NCI-H1930 (cell line): ENCODE measurements at regions not wholly inside any gene's neighbourhood (a gene's known extent, or its start where the extent isn't known, plus 50 kb on each side); places are given as distances from the start of the nearest gene placed in this dataset.

Source experiments
- DNase-seq, 2 experiments: peaks; one replicate each; lab custom pipeline; 2025; lab: John Stamatoyannopoulos, UW

GRCh38 chr16:86632206-86632605 is 53.9 kb downstream of the FOXL1 start:
- DNase-seq: no peak

DNA sequence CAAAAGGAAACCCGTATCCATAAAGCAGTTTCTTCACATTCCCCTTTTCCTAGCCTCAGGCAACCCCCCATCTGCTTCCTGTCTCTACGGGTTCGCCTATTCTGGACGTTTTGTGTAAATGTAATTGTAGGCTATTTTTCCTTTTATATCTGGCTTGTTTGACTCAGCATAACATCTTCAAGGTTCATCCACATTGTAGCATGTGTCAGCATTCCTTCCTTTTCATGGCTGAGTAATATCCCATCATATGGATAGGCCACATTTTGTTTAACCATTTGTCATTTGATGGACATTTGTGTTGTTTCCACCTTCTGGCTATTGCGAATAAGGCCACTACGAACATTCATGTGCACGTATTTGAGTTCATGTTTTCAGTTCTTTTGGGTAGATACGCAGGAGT is 54.6 kb downstream of the FOXL1 start:
- DNase-seq: no peak

DNA sequence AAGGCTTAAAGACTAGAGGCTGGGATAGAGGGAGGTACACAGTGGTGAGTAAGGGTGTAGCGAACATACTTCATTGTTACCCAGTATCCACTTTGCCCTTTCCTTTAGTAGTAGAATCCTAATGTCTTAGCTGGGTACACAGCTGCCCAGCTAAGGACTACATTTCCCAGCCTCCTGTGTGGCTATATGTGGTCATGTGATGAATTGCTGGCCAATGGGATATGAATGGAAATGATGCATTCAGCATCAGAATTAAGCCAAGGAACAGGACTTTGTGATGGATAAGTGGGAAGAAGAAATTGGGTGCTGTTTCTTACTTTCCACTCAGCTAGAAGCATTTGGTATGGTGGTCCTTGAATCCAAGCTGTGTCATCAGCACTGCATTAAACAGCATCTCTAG is 55.9 kb downstream of the FOXL1 start:
- DNase-seq: no peak

DNA sequence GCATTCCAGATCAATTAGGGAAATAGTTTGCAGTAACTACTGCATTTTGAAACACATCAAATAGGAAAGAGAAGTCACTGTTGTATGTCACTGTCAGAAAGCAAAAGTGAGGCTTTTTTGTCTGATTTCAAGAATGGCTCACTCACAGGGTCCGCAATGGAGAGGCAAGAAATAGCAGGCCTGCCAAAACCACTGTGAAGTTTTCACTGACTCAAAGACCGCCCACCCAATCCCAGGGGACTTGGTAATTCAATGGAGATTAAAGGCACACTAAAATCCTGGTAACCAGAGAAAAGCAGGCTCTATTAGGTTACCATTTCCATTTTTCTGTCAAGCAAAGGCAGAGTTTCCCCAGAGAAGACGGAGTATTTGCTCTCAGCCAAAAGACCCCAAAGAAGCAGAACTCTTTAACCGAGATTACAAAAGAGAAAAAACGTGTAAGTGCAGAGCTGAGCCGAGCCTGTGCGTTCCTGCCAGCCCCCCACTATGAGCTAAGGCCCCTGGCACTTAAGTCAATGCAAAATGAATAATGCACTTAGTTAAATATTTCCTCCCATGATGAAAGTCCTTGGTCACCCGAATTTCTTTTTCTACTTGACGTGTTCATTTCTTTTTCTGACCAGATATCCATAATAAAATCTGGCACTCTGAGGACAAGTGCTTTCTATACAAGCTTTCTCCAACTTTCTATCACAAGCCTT is 57.0 kb downstream of the FOXL1 start:
- no peak for DNase-seq

- no peak for DNase-seq
Measured at GRCh38 chr16:86635926-86636325, 57.6 kb downstream of the FOXL1 start.

GRCh38 chr16:86637744-86638143 is 59.4 kb downstream of the FOXL1 start:
- no peak for DNase-seq

- DNase-seq: no peak
Measured at GRCh38 chr16:86638642-86639041, 60.3 kb downstream of the FOXL1 start.

DNA sequence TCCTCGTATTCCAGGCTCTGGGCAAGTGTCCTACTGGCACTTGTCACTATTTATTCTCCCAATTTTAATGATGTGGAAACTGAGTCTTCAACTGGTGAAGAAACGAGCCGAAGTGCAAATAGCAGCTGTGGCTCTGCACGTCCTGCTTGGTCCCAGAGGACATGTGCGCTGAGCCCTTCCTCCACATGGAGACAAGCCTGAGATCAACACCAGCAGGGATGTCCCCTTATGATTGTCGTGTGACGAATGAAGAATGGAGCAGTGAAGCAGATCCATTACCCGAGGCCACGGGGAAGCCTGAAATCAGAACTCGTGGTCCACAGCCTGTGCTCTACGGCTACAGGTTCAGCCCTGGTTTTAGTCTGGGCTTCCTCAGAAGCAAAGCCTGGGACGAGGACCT is 61.0 kb downstream of the FOXL1 start:
- DNase-seq: no peak

- no peak for DNase-seq
Measured at GRCh38 chr16:86640265-86640843, 62.0 kb downstream of the FOXL1 start.

DNA sequence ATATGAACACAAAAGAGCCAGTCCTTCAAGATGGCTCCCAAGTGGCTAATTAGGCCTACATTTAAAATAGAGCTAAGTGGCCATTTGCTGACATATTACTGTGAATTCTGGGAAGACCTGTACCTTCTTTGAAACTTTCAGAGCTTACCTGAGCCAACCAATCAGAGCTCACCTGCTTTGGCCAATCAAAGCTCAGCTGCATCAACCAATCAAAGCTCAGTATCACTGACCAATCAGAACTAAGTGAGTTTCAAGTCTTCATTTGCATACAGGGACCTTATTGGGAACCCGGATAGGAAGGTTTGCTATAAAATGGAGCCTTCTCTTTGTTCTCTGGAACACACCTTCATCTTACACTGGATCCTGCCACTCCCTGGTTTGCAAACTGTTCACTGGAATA is 63.7 kb downstream of the FOXL1 start:
- no peak for DNase-seq

GRCh38 chr16:86643671-86644070 is 65.3 kb downstream of the FOXL1 start:
- no peak for DNase-seq

DNA sequence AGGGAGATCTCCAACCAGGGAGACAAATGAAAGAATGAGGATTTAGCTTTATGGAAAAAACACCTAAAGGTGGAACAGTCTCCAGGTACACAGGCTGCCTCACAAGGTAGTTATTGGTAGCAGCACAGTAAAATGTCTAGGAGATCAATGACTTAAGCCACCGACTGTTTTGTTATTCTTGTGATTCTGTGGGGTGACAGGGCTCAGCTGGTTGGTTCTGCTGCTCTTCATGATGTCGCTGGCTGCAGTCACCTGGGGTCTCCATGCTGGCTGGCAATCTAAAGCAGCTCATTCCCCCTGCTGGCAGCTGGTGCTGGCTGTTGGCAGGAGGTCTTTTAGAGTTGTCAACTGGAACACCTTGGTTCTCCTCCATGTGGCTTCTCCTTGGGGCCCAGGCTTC is 69.2 kb downstream of the FOXL1 start:
- no peak for DNase-seq

DNA sequence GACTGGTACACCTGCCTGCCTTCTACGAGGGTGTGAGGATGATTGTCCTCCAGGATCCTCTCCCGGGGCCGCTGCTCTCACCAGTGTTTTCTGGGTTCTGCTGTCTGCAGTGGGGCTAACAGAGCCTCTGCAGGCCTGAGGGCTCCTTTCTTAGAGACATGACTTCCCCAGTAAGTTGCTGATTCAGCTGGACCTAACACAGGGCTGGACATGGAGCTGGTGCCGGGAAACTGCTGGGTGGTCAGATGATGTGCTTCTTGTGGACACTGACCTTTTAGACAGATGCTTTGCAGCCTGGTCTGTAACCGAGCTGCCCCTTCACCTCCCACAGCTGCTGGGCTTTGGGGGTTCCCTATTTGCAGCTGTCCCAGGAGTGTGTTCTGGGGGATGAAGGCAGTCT is 71.5 kb downstream of the FOXL1 start:
- DNase-seq: no peak

DNA sequence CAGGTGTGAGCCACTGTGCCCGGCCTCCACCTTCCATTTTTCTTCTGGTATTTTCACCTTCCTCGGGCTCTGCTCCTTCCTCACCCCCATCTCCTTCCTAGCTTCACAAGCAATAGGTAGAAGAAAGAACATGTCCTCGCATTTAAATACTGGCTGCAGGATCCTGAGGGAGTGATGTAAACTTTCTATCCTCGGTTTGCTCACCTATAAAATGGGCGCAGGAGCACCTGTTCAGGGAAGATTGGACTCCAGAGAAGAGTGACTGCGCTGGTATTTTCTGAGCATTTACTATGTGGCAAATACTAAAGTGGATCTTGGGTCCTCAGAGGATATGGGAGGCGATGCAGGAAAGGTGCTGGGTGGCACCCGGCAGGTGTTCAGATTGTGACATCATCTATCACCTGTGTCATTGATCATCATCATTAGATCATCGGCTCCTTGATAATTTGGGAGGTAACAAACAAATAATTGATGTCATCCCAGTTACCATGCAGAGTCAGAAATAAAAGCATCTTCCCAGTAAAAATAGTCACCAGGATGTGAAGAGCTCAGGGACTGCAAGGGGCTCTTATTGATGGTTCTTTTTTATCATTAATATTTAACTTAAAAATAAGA is 72.8 kb downstream of the FOXL1 start:
- DNase-seq: no peak

DNA sequence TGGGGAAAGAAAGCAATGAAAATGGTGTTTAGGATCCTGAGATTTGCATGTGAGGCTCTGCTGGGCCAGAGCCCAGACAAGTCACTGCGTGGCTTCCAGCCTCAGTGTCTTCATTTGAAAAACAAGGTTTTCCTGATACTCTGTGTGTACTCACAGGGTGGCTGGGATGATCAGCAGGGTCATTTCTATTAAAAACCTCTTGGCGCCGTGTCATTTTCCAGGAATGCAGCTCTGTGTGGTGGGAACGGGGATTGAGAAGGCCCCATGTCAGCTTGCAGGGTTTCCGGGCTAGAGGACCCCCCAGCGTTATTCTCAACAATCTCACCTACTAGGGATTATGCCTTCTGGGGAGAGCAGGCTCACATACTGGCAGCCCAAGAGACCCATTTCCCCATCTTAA is 73.5 kb downstream of the FOXL1 start:
- DNase-seq: no peak

DNA sequence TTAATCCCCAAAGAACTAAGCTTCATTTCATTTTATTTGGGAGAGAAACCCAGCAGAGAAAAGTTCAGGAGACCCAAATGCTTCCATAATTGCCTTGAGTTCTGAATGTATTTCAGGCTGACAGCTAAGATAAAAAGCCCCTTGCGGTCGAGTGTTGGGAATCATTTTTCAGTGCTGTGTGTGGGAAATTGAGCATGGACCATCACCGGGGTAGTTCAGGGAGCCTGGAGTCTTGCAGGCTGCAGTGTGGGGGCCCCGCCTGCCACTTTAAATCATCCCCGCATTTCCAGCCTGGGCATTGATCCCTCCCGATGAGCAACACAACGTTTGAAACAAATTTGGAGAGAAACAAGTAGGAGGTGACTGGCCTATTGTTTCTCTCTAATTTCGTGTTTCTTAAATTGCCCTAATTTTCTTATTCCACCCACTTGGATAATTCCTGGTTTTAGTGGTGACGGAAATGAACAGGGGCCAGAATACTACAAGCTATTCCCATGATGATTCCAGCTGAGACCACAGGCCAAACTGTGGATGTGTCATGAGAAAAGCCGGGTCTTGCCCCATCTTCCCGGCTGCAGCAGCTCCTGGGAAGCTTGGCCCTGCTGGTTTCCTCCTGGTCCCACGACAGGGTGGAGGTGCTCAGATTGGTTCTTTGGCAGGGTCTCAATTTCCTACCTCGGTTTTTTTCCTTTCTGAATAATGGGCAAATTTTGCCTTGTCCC is 75.1 kb downstream of the FOXL1 start:
- DNase-seq: no peak

DNA sequence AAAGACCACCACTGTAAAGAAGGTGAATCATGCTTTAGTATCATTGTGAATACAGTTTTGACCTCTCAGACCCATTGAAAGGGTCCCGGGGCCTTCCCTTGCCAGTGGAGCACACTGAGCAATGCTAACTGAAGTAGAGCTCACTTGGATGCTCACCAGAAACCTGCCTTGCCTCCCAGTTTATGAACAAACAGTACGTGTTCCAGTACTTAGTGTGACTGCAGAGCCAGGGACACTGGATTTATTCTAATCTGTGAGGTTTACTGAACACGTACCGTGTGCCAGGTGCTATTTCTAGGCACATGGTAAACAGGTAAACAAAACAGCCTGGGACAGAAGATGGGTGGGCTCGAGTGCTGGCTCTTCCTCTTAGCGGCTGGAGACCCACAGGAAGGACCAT is 79.6 kb downstream of the FOXL1 start:
- DNase-seq: no peak

GRCh38 chr16:86660623-86661022 is 82.3 kb downstream of the FOXL1 start:
- DNase-seq: no peak

GRCh38 chr16:86661706-86662105 is 83.4 kb downstream of the FOXL1 start:
- DNase-seq: no peak

- DNase-seq: no peak
Measured at GRCh38 chr16:86662195-86662594, 83.8 kb downstream of the FOXL1 start.

GRCh38 chr16:86662740-86663139 is 84.4 kb downstream of the FOXL1 start:
- no peak for DNase-seq

- DNase-seq: no peak
Measured at GRCh38 chr16:86663685-86664521, 85.6 kb downstream of the FOXL1 start.
